ENCODE measurements at regions not wholly inside any gene's neighbourhood (a gene's known extent, or its start where the extent isn't known, plus 50 kb on each side); places are given as distances from the start of the nearest gene placed in this dataset.
"Not testable (repeated sequence)": the region's sequence is repeated elsewhere in the genome, so short reads cannot be mapped to it uniquely, and the experiment has no call there.

GRCh38 chr22:47547881-47548650 lies 785.6 kb downstream of the TBC1D22A start:
- DNase-seq (ENCODE audit: extremely low read depth in 1 of 2, low read depth in 1 of 2): no peak

DNA sequence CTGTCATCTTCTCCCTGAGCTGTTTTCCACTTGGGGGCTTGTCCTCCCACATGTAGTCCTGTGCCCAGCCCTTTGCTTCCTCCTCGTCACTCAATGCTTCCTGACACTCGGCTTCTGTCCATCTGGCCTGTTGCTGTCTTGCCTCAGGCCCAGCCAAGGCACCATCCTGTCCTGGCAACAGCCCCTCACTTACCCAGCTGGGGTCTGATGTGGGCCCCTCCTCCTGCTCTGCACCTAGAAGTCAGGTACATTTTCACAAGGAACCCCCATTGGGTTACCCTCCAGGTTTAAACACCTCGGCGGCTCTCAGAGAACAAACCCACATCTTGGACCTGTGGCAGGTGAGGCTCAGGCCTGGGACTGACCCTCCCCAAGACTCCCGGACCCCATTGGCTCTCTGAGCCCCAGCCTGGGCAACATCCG lies 784.8 kb downstream of the TBC1D22A start:
- no peak for DNase-seq (ENCODE audit: extremely low read depth in 1 of 2, low read depth in 1 of 2)

GRCh38 chr22:47544696-47545095 lies 782.2 kb downstream of the TBC1D22A start:
- no peak for DNase-seq (ENCODE audit: extremely low read depth in 1 of 2, low read depth in 1 of 2)

DNA sequence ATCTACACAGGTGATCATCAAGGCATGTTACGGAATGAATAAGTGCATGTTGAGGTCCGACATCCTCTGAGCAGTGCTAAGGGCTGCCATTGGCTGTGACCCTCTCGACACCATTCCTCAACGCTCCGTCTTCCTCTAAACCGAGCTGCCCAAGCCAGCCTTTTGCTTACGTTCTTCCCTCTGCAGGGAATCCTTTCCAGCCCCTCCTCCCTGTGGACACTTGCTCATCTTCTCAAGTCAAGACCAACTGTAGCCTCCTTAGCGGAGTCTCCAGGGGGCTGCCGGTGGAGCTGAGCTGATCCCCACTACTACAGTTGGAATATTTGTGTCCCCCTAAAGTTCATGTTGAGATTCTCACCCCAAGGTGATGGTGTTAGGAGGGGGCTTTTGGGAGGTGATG lies 781.0 kb downstream of the TBC1D22A start:
- DNase-seq (ENCODE audit: extremely low read depth in 1 of 2, low read depth in 1 of 2): no peak

DNA sequence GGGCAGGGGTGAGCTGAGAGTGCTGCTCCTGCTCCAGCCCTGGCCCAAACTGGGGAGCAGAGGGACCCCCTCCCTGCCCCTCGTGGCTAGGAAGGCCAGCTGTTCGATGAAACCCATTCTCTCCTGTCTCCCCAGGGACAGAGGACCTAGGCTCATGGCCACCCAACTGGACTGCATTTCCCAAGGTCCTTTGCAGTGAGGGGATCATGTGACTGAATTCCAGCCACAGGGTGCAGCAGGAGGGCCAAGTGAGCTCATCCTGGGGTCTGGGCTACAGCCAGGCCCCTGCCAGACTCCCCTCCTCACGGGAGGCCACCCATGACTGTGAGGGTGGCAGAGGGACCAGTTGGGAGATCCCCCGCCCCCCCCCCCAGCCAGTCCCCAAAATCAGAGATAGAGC lies 777.6 kb downstream of the TBC1D22A start:
- DNase-seq (ENCODE audit: extremely low read depth in 1 of 2, low read depth in 1 of 2): no peak

DNA sequence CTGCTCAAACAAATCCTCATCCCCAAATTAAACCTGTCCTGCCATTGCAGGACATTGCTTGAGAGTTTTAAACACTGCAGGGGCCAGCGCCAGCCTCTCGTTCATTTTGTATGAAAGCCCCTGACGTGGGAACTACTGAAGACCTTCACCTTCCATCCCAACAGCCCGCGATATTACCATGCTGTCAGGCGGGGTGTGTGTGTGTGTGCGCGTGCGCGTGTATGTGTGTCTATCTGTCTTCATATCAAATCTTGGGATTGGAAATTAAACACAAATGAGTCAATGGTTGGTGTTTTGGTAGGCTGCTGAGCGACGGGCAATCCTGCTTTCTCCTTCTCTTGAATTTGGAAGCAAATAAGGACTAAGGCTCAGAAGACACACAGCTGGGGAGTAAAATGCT lies 776.9 kb downstream of the TBC1D22A start:
- DNase-seq (ENCODE audit: extremely low read depth in 1 of 2, low read depth in 1 of 2): no peak

- DNase-seq (ENCODE audit: extremely low read depth in 1 of 2, low read depth in 1 of 2): no peak
Measured at GRCh38 chr22:47535681-47536080, 773.2 kb downstream of the TBC1D22A start.

GRCh38 chr22:47534804-47535410 lies 772.5 kb downstream of the TBC1D22A start:
- DNase-seq (ENCODE audit: extremely low read depth in 1 of 2, low read depth in 1 of 2): no peak

- DNase-seq (ENCODE audit: extremely low read depth in 1 of 2, low read depth in 1 of 2): no peak
Measured at GRCh38 chr22:47533961-47534803, 771.7 kb downstream of the TBC1D22A start.

DNA sequence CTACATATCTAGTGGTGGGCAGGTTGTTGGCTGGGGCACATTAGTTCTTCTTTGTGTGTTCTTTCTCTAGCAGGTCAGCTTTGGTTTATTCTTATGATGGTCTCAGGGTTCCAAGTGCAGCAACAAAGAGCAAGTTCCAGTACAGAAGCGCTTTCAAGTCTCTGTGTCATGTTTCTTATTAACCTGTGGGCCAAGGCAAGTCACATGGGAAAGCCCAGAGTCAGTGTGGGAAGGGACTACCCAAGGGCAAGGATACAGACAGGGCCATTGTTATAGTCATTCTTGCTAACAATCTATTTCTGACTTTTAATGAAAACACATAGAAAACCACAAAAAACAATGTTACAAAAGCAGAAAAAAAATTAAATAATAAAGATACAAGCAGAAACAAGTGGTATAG lies 754.6 kb downstream of the TBC1D22A start:
- DNase-seq (ENCODE audit: extremely low read depth in 1 of 2, low read depth in 1 of 2): no peak

- DNase-seq (ENCODE audit: extremely low read depth in 1 of 2, low read depth in 1 of 2): no peak
Measured at GRCh38 chr22:47515384-47516125, 753.1 kb downstream of the TBC1D22A start.

DNA sequence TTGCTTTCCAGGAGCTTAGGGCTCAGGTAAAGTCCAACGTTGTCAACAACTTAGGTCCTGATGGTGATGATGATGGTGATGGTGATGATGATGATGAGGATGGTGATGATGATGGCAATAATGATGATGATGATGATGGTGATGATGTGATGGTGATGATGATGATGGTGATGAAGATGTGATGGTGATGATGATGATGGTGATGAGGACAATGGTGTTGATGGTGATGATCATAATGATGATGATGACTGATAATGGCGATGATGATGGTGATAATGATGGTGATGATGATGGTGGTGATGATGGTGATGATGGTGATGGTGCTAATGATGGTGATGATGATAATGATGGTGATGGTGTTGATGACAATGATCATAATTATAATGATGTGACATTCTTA lies 750.2 kb downstream of the TBC1D22A start:
- no peak for DNase-seq (ENCODE audit: extremely low read depth in 1 of 2, low read depth in 1 of 2)

DNA sequence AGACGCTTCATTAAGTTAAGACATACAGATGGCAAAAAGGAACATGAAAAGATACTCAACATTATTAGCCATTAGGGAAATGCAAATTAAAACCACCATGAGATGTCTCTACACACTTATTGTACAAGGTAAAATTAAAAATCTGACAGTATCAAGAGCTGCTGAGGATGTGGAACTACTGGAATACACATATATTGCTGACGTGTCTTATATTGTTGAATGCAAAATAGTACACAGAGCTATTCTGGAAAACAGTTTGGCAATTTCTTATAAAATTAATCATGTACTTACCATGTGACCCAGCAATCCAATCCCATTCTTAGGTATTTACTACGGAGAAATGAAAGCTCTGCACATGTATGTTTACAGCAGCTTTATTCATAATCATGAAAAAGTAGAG lies 742.5 kb downstream of the TBC1D22A start:
- no peak for DNase-seq (ENCODE audit: extremely low read depth in 1 of 2, low read depth in 1 of 2)

- DNase-seq (ENCODE audit: extremely low read depth in 1 of 2, low read depth in 1 of 2): no peak
Measured at GRCh38 chr22:47498969-47499495, 736.6 kb downstream of the TBC1D22A start.

- no peak for DNase-seq (ENCODE audit: extremely low read depth in 1 of 2, low read depth in 1 of 2)
Measured at GRCh38 chr22:47497666-47498065, 735.2 kb downstream of the TBC1D22A start.

DNA sequence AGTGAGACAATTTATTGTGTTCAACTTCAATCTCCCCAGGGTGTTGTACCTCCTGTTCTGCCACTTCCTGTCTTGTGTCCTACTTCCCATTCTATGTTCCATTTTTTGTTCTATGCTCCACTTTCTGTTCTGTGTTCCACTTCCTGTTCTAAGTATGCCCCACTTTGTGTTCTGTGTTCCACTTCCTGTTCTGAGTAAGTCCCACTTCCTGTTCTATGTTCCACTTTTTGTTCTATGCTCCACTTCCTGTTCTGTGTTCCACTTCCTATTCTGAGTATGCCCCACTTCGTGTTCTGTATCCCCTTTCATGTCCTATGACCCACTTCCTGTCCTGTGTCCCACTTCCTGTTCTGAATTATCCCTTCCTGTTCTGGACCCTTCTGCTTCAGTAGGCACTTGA lies 732.7 kb downstream of the TBC1D22A start:
- no peak for DNase-seq (ENCODE audit: extremely low read depth in 1 of 2, low read depth in 1 of 2)

DNA sequence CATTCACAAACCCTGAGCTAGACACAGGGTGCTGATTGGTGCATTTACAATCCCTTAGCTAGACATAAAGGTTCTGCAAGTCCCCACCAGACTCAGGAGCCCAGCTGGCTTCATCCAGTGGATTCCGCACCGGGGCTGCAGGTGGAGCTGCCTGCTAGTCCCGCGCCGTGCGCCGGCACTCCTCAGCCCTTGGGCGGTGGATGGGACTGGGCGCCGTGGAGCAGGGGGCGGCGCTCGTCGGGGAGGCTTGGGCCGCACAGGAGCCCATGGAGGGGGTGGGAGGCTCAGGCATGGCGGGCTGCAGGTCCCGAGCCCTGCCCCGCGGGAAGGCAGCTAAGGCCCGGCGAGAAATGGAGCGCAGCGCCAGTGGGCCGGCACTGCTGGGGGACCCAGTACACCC lies 725.7 kb downstream of the TBC1D22A start:
- DNase-seq (ENCODE audit: extremely low read depth in 1 of 2, low read depth in 1 of 2): not testable (repeated sequence)

DNA sequence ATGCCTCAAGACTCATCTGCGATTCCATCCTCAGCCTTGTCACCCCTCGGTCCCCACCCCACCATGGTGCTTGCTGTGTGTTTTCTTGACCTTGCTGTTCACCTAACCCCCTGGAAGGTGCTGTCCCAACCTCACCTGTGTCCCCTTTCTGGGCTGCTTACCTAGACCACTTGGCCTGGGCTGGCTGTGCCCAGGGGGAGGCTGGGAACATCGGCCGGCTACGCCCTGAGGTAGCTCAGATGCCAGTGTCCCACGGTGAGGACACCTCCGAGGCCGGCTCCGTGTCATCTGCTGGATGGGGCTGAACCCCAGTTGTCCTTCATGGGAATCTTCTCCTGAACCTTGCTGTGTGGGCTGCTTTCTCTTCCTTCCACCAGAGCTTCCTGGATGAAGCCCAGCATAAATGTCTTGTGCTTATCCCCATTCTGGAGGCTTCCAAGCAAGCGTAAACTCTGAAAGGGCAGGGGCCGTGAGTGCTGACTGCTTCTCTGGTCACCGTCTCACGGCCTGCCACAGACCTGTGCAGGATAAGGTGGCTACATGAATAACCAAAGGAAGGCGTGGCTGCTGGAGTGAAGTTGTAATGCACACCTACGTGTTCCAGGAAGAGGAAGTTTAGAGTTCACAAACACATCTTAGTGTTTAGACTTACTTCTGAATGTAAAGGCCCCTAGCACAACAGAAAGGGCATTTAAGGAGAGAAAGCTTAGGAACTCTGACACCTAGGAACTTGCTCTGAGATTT lies 724.3 kb downstream of the TBC1D22A start:
- no peak for DNase-seq (ENCODE audit: extremely low read depth in 1 of 2, low read depth in 1 of 2)

DNA sequence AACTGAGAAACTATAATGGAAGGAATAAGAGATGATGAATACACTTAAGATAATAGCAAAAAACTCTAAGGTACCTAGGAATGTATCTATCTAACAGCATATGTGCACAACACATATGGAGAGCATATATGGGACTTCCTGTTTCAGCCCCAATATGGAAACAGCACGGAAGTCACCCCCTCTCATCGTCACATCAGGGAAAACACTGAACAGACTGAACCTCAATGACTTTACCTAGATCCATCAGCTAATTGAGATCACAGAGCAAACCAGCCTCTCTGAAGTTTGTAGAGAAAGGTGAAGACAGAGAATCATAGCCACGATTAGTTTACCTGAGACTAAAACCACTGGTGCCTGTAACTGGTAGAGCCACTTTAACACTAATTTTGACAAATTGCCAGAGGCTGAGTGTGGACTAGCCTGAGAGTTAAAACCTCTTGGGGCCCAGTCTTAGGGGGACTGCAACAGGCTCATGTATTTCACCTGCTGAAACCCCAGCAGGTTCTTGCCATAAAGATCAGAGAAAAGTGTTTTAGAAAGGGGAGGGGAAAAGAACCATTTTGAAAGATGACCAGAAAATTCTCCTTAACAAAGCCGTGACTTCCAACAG lies 722.6 kb downstream of the TBC1D22A start:
- no peak for DNase-seq (ENCODE audit: extremely low read depth in 1 of 2, low read depth in 1 of 2)

GRCh38 chr22:47476231-47476630 lies 713.8 kb downstream of the TBC1D22A start:
- DNase-seq (ENCODE audit: extremely low read depth in 1 of 2, low read depth in 1 of 2): no peak
